Omental fat pad (tissue), 3 donors: ENCODE measurements at regions not wholly inside any gene's neighbourhood (a gene's known extent, or its start where the extent isn't known, plus 50 kb on each side); places are given as distances from the start of the nearest gene placed in this dataset.
A peak's percentile ranks its signal among the peaks of the same experiment; 100 is the strongest.

Experiments used
- ATAC-seq: fragments of 150-250 bp; one replicate; pipeline ENCODE4 v1.9.1; 2016; ENCODE audit warnings: mild to moderate bottlenecking, moderate library complexity; ENCODE audit not compliant: low FRiP score
- DNase-seq: peaks from one replicate; pipeline ENCODE4 v3.0.0-alpha.2; 2019; ENCODE audit warnings: low spot score
- CTCF ChIP-seq, 3 donors: fragments of 450-650 bp; IDR thresholded peaks; one replicate each; pipeline ENCODE4 v1.5.1; 2016 to 2017; ENCODE audit warnings: antibody characterized with exemption in 3 of 3, mild to moderate bottlenecking in 3 of 3, moderate library complexity in 2 of 3

- no peak for ATAC-seq
- no peak for TF ChIP-seq CTCF (IDR thresholded peaks at IDR 0.05)
- no peak for DNase-seq
Observed at GRCh38 chr7:116429986-116430619, 69.4 kb upstream of the CAV2 start.

GRCh38 chr7:116431787-116432526 lies 67.6 kb upstream of the CAV2 start:
- DNase-seq: no peak
- TF ChIP-seq CTCF (IDR thresholded peaks at IDR 0.05): no peak
- no peak for ATAC-seq

GRCh38 chr7:116432527-116432916 lies 67.0 kb upstream of the CAV2 start:
- no peak for DNase-seq
- no peak for TF ChIP-seq CTCF (IDR thresholded peaks at IDR 0.05)

GRCh38 chr7:116433246-116433645 lies 66.3 kb upstream of the CAV2 start:
- ATAC-seq (no peak), DNase-seq (no peak)
- no peak for TF ChIP-seq CTCF (IDR thresholded peaks at IDR 0.05)

More at GRCh38 chr7:116432527-116432916, 67.0 kb upstream of the CAV2 start:
- no peak for ATAC-seq

GRCh38 chr7:116434820-116435341 lies 64.7 kb upstream of the CAV2 start:
- ATAC-seq (peak; percentile 73), DNase-seq (no peak)
- TF ChIP-seq CTCF (IDR thresholded peaks at IDR 0.05): no peak

GRCh38 chr7:116436305-116436826 lies 63.2 kb upstream of the CAV2 start:
- ATAC-seq: no peak
- no peak for TF ChIP-seq CTCF (IDR thresholded peaks at IDR 0.05)
- DNase-seq: no peak
